ENCODE measurements at regions not wholly inside any gene's neighbourhood (a gene's known extent, or its start where the extent isn't known, plus 50 kb on each side); places are given as distances from the start of the nearest gene placed in this dataset.

DNA sequence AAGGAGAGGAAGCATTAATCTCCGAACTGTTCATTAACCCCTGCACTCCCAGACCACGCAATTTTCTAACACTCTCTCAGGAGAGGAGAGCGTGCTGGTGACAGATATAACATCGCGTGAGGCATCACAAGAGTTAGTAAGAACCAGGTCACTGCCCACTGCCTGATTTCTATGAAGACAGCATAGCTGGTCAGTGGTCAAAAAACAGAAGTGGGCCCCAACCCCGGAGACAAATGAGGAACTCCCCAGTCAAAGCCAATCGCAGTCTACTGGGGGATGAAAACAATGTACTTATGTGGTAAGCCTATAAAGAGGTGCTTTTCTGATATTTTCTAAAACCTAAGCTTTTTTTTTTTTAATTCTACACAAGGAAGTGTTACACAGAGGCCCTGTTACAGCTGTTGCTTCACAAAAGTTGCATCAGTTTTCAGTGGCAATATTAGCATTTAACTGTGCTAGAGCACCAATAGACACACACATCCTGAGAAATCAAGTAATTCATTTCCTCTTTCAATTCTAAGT, 231.8 kb upstream of the IRF2BP2 start:
- Histone ChIP-seq H3K27ac (ENCODE audit: low read depth, low read length, poor library complexity, severe bottlenecking) (peak overlapping the region; percentile 9), H3K27me3 (ENCODE audit: insufficient read depth, low read length) (no peaks in the 10 kb centered on the region), H3K79me2 (ENCODE audit: insufficient read depth, low read length) (no peaks in the 10 kb centered on the region), H3K9me2 (ENCODE audit: low read depth, low read length) (no peaks in the 10 kb centered on the region), H3F3A (ENCODE audit: insufficient read depth, low read length) (no peaks in the 10 kb centered on the region), H3K9me3 (ENCODE audit: low read length) (no peaks in the 10 kb centered on the region), H3K4me1 (ENCODE audit: insufficient read depth, low read length, severe bottlenecking) (peaks cover 50% of the 10 kb centered on the region), H3K4me2 (ENCODE audit: low read length) (peak overlapping the region; percentile 29; the same call in 1 of the 2 replicates), H3K36me3 (ENCODE audit: insufficient read depth, low read length) (no peaks in the 10 kb centered on the region), H3K9ac (ENCODE audit: low read length) (no peak overlapping the region; the same call in 1 of the 2 replicates), H3K4me3 (ENCODE audit: low read depth, low read length, poor library complexity, severe bottlenecking) (no peak overlapping the region), H2AFZ (ENCODE audit: low read length) (no peak overlapping the region), H4K20me1 (ENCODE audit: insufficient read depth, low read length) (no peaks in the 10 kb centered on the region)
- TF ChIP-seq, protein P1, sequence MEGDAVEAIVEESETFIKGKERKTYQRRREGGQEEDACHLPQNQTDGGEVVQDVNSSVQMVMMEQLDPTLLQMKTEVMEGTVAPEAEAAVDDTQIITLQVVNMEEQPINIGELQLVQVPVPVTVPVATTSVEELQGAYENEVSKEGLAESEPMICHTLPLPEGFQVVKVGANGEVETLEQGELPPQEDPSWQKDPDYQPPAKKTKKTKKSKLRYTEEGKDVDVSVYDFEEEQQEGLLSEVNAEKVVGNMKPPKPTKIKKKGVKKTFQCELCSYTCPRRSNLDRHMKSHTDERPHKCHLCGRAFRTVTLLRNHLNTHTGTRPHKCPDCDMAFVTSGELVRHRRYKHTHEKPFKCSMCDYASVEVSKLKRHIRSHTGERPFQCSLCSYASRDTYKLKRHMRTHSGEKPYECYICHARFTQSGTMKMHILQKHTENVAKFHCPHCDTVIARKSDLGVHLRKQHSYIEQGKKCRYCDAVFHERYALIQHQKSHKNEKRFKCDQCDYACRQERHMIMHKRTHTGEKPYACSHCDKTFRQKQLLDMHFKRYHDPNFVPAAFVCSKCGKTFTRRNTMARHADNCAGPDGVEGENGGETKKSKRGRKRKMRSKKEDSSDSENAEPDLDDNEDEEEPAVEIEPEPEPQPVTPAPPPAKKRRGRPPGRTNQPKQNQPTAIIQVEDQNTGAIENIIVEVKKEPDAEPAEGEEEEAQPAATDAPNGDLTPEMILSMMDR (IDR thresholded peaks at IDR 0.05; ENCODE audit: low read length), result no peak
- TF ChIP-seq EZH2 (IDR thresholded peaks at IDR 0.05; ENCODE audit: borderline replicate concordance, low read length), result no peak

DNA sequence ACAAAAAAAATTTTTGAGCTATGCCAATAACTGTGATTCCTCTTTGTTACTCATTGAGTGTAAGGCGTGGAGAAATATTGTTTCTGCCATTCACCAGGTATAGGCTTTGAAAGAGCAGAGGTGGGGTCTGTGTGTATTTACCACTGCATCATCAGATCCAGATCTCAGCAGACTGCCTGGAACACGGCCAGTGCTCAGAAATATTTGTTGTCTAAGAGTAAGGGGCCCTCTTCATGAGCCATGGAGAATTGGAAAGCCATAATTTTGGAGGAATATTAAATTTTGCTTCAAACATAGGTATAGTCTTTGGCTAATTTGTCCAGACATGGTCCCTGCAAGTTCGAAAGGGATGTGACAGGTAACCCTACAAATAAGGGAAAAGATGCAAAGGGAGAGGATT, 231.3 kb upstream of the IRF2BP2 start:
- Histone ChIP-seq H3K4me2 (ENCODE audit: low read length) (no peak overlapping the region), H4K20me1 (ENCODE audit: insufficient read depth, low read length) (no peaks in the 10 kb centered on the region), H3K9ac (ENCODE audit: low read length) (no peak overlapping the region), H3F3A (ENCODE audit: insufficient read depth, low read length) (no peaks in the 10 kb centered on the region), H3K9me2 (ENCODE audit: low read depth, low read length) (no peaks in the 10 kb centered on the region), H2AFZ (ENCODE audit: low read length) (no peak overlapping the region), H3K27ac (ENCODE audit: low read depth, low read length, poor library complexity, severe bottlenecking) (peak overlapping the region; percentile 9), H3K79me2 (ENCODE audit: insufficient read depth, low read length) (no peaks in the 10 kb centered on the region), H3K36me3 (ENCODE audit: insufficient read depth, low read length) (no peaks in the 10 kb centered on the region), H3K27me3 (ENCODE audit: insufficient read depth, low read length) (no peaks in the 10 kb centered on the region), H3K4me1 (ENCODE audit: insufficient read depth, low read length, severe bottlenecking) (peaks cover 50% of the 10 kb centered on the region), H3K4me3 (ENCODE audit: low read depth, low read length, poor library complexity, severe bottlenecking) (no peak overlapping the region), H3K9me3 (ENCODE audit: low read length) (no peaks in the 10 kb centered on the region)
- TF ChIP-seq, protein P1 (IDR thresholded peaks at IDR 0.05; ENCODE audit: low read length), result no peak
- TF ChIP-seq EZH2 (IDR thresholded peaks at IDR 0.05; ENCODE audit: borderline replicate concordance, low read length), result no peak

DNA sequence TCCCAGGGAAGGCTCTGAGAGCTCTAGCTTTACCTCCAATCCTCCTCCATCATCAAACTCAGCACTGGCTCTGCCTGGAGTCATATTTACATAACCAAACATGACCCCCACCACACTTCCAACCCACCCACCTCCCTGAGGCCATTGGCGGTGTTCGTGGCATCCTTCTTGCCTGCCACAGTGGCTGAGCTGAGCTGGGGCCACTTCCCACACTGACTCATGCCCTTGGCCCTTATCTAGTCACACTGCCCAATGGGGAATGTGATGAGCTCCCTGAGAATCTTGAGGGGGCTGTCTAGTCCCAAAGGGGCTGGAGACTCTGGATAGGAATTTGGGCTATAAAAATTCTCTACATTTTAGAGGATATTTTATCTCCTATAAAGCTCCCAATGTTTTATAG, 230.9 kb upstream of the IRF2BP2 start:
- H3K9ac ChIP-seq (ENCODE audit: low read length), result no peak overlapping the region
- no peak overlapping the region for H2AFZ ChIP-seq (ENCODE audit: low read length)
- H3K9me3 ChIP-seq (ENCODE audit: low read length), result no peaks in the 10 kb centered on the region
- H3F3A ChIP-seq (ENCODE audit: insufficient read depth, low read length), result no peaks in the 10 kb centered on the region
- no peak overlapping the region for H3K4me3 ChIP-seq (ENCODE audit: low read depth, low read length, poor library complexity, severe bottlenecking)
- no peaks in the 10 kb centered on the region for H3K9me2 ChIP-seq (ENCODE audit: low read depth, low read length)
- no peak overlapping the region for H3K4me2 ChIP-seq (ENCODE audit: low read length)
- no peaks in the 10 kb centered on the region for H4K20me1 ChIP-seq (ENCODE audit: insufficient read depth, low read length)
- peaks cover 50% of the 10 kb centered on the region for H3K4me1 ChIP-seq (ENCODE audit: insufficient read depth, low read length, severe bottlenecking)
- TF ChIP-seq, protein P1 (IDR thresholded peaks at IDR 0.05; ENCODE audit: low read length), result no peak
- no peak for TF ChIP-seq EZH2 (IDR thresholded peaks at IDR 0.05; ENCODE audit: borderline replicate concordance, low read length)
- no peaks in the 10 kb centered on the region for H3K27me3 ChIP-seq (ENCODE audit: insufficient read depth, low read length)
- H3K27ac ChIP-seq (ENCODE audit: low read depth, low read length, poor library complexity, severe bottlenecking), result no peak overlapping the region
- H3K36me3 ChIP-seq (ENCODE audit: insufficient read depth, low read length), result no peaks in the 10 kb centered on the region
- H3K79me2 ChIP-seq (ENCODE audit: insufficient read depth, low read length), result no peaks in the 10 kb centered on the region
